CD14-positive monocyte (primary cell): ENCODE measurements at regions not wholly inside any gene's neighbourhood (a gene's known extent, or its start where the extent isn't known, plus 50 kb on each side); places are given as distances from the start of the nearest gene placed in this dataset.

Experiments
- DNase-seq, 3 donors: peaks; one replicate each; pipeline ENCODE4 v3.0.0-alpha.2; 2011 to 2022
- H2AFZ ChIP-seq: 2 replicates; pipeline ENCODE4 v1.6.0; 2012; ENCODE audit warnings: mild to moderate bottlenecking, low read depth, low read length, inconsistent platforms; ENCODE audit not compliant: insufficient read depth, poor library complexity, severe bottlenecking
- H3K27ac ChIP-seq, 2 donors: 1 replicate in 1 of 2; 2 replicates in 1 of 2; pipeline ENCODE4 v1.5.1; 2012 to 2013; ENCODE audit warnings: low read length in 2 of 2, control low read depth in 1 of 2, inconsistent platforms in 1 of 2, low read depth in 1 of 2, mild to moderate bottlenecking in 1 of 2
- H3K27me3 ChIP-seq, 2 donors: one replicate each; pipeline versions ENCODE4 v1.6.0 to v1.6.1; 2011 to 2013; ENCODE audit warnings: low read length in 2 of 2; ENCODE audit not compliant: control insufficient read depth in 2 of 2, insufficient read depth in 2 of 2
- H3K36me3 ChIP-seq, 2 donors: replicated peaks in 1 of 2; 1 replicate in 1 of 2; 2 replicates in 1 of 2; pipeline versions ENCODE4 v1.5.1 to v1.6.1; 2012 to 2013; ENCODE audit warnings: low read length in 2 of 2, control low read depth in 1 of 2, inconsistent platforms in 1 of 2, mild to moderate bottlenecking in 1 of 2; ENCODE audit not compliant: insufficient read depth in 2 of 2, control insufficient read depth in 1 of 2
- H3K4me1 ChIP-seq, 2 donors: 1 replicate in 1 of 2; 2 replicates in 1 of 2; pipeline versions ENCODE4 v1.5.1 to v1.6.1; 2012 to 2013; ENCODE audit warnings: low read length in 2 of 2, control low read depth in 1 of 2, inconsistent platforms in 1 of 2, mild to moderate bottlenecking in 1 of 2, moderate library complexity in 1 of 2; ENCODE audit not compliant: insufficient read depth in 2 of 2, control insufficient read depth in 1 of 2
- H3K4me2 ChIP-seq: replicated peaks from 2 replicates; pipeline ENCODE3; 2012; ENCODE audit warnings: low read length, moderate library complexity, mild to moderate bottlenecking; ENCODE audit not compliant: poor library complexity, severe bottlenecking; ENCODE audit errors: extremely low read depth
- H3K4me3 ChIP-seq, 3 experiments: fragments of 200-600 bp in 1 of 3; sonication (generic) in 1 of 3; replicated peaks in 1 of 3; 1 replicate in 2 of 3; 2 replicates in 1 of 3; pipeline ENCODE4 v1.5.1; 2011 to 2013; ENCODE audit warnings: low read length in 3 of 3, mild to moderate bottlenecking in 3 of 3, control low read depth in 2 of 3, low read depth in 2 of 3, inconsistent platforms in 1 of 3, moderate library complexity in 1 of 3
- H3K79me2 ChIP-seq: 2 replicates; pipeline ENCODE4 v1.6.0; 2012; ENCODE audit warnings: mild to moderate bottlenecking, control low read depth, inconsistent platforms, low read length, moderate library complexity; ENCODE audit not compliant: insufficient read depth
- H3K9ac ChIP-seq: 2 replicates; pipeline ENCODE4 v1.6.0; 2017; ENCODE audit warnings: low read length, mild to moderate bottlenecking; ENCODE audit not compliant: insufficient read depth, poor library complexity, severe bottlenecking
- H3K9me3 ChIP-seq, 2 donors: replicated peaks in 1 of 2; 1 replicate in 1 of 2; 2 replicates in 1 of 2; pipeline versions ENCODE4 v1.5.1 to v1.6.1; 2012 to 2013; ENCODE audit warnings: low read length in 2 of 2, control low read depth in 1 of 2; ENCODE audit not compliant: control insufficient read depth in 1 of 2, insufficient read depth in 1 of 2
- H4K20me1 ChIP-seq: 2 replicates; pipeline ENCODE4 v1.6.0; 2012; ENCODE audit warnings: mild to moderate bottlenecking, low read length, control low read depth, moderate library complexity; ENCODE audit not compliant: insufficient read depth
- H3K27ac Mint-ChIP-seq, 7 donors: one replicate each; pipeline ENCODE4 v1.8.0; 2020; ENCODE audit warnings: mild to moderate bottlenecking in 7 of 7, mixed read lengths in 7 of 7, moderate library complexity in 6 of 7, inconsistent platforms in 2 of 7
- H3K27me3 Mint-ChIP-seq, 3 donors: one replicate each; pipeline ENCODE4 v1.8.0; 2021 to 2022; ENCODE audit warnings: low read depth in 3 of 3, mild to moderate bottlenecking in 3 of 3, mixed read lengths in 3 of 3, moderate library complexity in 3 of 3, inconsistent platforms in 1 of 3
- H3K36me3 Mint-ChIP-seq, 2 donors: one replicate each; pipeline ENCODE4 v1.8.0; 2020; ENCODE audit warnings: mixed read lengths in 2 of 2, inconsistent platforms in 1 of 2, mild to moderate bottlenecking in 1 of 2
- H3K4me1 Mint-ChIP-seq: one replicate; pipeline ENCODE4 v1.8.0; 2020; ENCODE audit warnings: mild to moderate bottlenecking, mixed read lengths
- H3K4me3 Mint-ChIP-seq, 2 donors: one replicate each; pipeline ENCODE4 v1.8.0; 2020; ENCODE audit warnings: mild to moderate bottlenecking in 2 of 2, mixed read lengths in 2 of 2, moderate library complexity in 1 of 2
- H3K9me3 Mint-ChIP-seq, 7 donors: one replicate each; pipeline ENCODE4 v1.8.0; 2020 to 2022; ENCODE audit warnings: mixed read lengths in 7 of 7, mild to moderate bottlenecking in 6 of 7, moderate library complexity in 6 of 7, inconsistent platforms in 2 of 7
- CTCF ChIP-seq: fragments of 200-600 bp; IDR thresholded peaks from one replicate; pipeline ENCODE4 v1.8.0; 2022; ENCODE audit warnings: antibody characterized with exemption, mild to moderate bottlenecking
- WGBS: methylation state at CpG from one replicate; pipeline ENCODE4 v1.1.5; 2013; ENCODE audit warnings: missing lambda C conversion rate; ENCODE audit not compliant: insufficient coverage; 5-methylcytosine and 5-hydroxymethylcytosine counted together
- intact Hi-C, 2 donors: fragments of 100-400 bp; cut with micrococcal nuclease; formaldehyde crosslinking; loops; one replicate each; pipeline versions ENCODE4 v1.15.0 to v1.15.1; 2023

GRCh38 chr5:42923710-42924109 is 112.0 kb upstream of the SELENOP start:
- H3K27ac Mint-ChIP-seq = no peak overlapping the region
- no peak for TF ChIP-seq CTCF
- Histone ChIP-seq H3K79me2 (no peaks in the 10 kb centered on the region), H2AFZ (peak overlapping the region; percentile 41), H3K36me3 (no peaks in the 10 kb centered on the region), H3K4me2 (no peak overlapping the region), H4K20me1 (no peaks in the 10 kb centered on the region), H3K27me3 (peaks cover 0 to 3% of the 10 kb centered on the region in 2 donors), H3K27ac (no peak overlapping the region), H3K4me1 (no peaks in the 10 kb centered on the region), H3K9me3 (peaks cover 0 to 10% of the 10 kb centered on the region in 2 donors), H3K9ac (no peak overlapping the region), H3K4me3 (peak overlapping the region in 1 of 3 experiments; percentile 23)
- WGBS = 90% methylated on average over 8 of the region's 14 CpGs
- peaks cover 2 to 24% (median 11%) of the 10 kb centered on the region in 7 donors for H3K9me3 Mint-ChIP-seq
- no peaks in the 10 kb centered on the region for H3K36me3 Mint-ChIP-seq
- no peak for DNase-seq
- peak overlapping the region; percentile 50 to 82 for H3K4me3 Mint-ChIP-seq
- intact Hi-C loops = no loop called here
- H3K27me3 Mint-ChIP-seq = peaks cover 6 to 17% (median 9%) of the 10 kb centered on the region in 3 donors
- no peaks in the 10 kb centered on the region for H3K4me1 Mint-ChIP-seq

- H3K9ac ChIP-seq = no peak overlapping the region
- no peaks in the 10 kb centered on the region for H3K4me1 ChIP-seq
- Mint-ChIP-seq H3K36me3 (no peaks in the 10 kb centered on the region), H3K4me1 (no peaks in the 10 kb centered on the region), H3K27ac (no peak overlapping the region), H3K27me3 (peaks cover 2 to 5% (median 3%) of the 10 kb centered on the region in 3 donors), H3K9me3 (peaks cover 0 to 14% (median 7%) of the 10 kb centered on the region in 7 donors), H3K4me3 (no peak overlapping the region)
- peaks cover 0 to under 1% of the 10 kb centered on the region in 2 donors for H3K27me3 ChIP-seq
- H2AFZ ChIP-seq = no peak overlapping the region
- no peak for TF ChIP-seq CTCF
- peaks cover 0 to 8% of the 10 kb centered on the region in 2 donors for H3K9me3 ChIP-seq
- H3K27ac ChIP-seq = no peak overlapping the region
- 100% methylated on average over 1 of the region's 3 CpGs for WGBS
- no peak overlapping the region for H3K4me3 ChIP-seq
- H3K79me2 ChIP-seq = no peaks in the 10 kb centered on the region
- intact Hi-C loops = no loop called here
- H3K4me2 ChIP-seq = no peak overlapping the region
- no peak for DNase-seq
- no peaks in the 10 kb centered on the region for H4K20me1 ChIP-seq
- H3K36me3 ChIP-seq = no peaks in the 10 kb centered on the region
Measured at GRCh38 chr5:42919600-42919999, 107.9 kb upstream of the SELENOP start.
